GM18517 (cell line): ENCODE measurements at regions not wholly inside any gene's neighbourhood (a gene's known extent, or its start where the extent isn't known, plus 50 kb on each side); places are given as distances from the start of the nearest gene placed in this dataset.

Experiments used
- ATAC-seq: cut with Tn5 transposase; IDR thresholded peaks from one replicate; pipeline ENCODE4 v1.9.1; 2021; ENCODE audit warnings: mild to moderate bottlenecking, moderate library complexity; ENCODE audit not compliant: unreplicated experiment

DNA sequence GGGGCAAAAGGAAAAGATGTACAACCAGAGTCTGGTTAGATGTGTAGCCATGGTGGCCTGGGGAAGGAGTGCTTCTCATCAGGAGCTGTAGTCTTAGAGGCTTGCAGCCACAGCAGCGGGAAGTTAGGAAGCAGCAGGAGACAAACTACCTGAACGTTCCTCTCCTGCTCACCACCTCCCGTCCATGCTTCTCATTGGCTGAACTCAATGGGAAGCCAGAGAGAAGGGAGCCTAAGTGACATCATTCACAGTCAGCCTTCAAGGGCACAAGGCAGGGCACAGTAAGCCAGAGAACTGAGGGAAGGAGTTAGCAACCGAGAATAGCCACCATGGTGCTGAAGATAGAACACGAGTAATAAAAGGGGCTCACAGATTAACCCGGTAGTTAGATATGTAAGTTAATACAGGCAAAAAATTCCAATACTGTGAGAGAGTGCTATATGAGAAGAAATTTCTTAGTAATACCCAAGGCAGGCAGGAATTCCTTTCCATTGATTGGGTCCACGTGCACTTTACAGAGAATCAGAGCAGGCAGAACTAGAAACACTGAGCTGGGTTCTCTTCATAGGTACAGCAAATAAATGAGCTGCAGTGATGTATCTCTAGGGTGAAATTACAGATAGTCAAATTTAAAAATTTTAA is 391.5 kb upstream of the DACH1 start:
- no peak for ATAC-seq

- ATAC-seq = no peak
These were observed 388.9 kb upstream of the DACH1 start for GRCh38 chr13:72255908-72256307.

GRCh38 chr13:72253754-72254153 is 386.8 kb upstream of the DACH1 start:
- ATAC-seq = no peak

DNA sequence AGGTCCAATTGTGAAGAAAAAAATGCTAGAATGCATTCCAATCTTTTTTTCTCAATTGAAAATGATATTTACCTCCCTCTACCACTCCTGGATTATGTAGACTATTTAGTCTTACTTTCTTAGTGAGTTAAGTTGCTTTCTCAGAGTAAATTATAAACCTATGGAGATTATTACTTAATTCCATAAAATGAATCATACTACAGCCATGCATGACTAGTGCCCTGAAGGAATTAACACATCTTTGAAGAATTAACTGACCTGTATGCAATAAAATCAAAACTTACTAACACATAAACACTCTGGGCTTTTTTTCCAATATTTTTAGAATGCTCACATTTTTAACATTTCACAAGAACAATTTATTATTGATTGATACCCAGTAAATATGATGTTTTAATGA is 379.4 kb upstream of the DACH1 start:
- no peak for ATAC-seq

DNA sequence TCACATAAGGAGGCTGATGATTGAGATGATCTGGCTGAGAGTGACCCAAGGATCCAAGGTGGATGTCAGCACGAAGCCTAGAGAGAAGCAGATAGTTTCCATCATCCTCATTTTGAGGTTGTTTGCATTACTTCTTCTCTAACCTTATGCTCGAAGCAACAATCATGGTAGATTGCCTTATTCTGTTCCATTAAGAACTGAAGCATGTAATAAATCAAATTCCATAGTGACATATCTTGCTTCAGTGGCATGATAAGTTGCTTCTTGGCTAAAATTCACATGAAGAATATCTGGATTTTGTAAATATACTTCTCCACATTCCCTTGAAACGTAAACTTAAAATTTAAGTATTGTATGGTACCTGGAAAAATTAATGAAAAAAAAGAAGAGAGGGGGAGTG is 377.8 kb upstream of the DACH1 start:
- ATAC-seq = no peak

DNA sequence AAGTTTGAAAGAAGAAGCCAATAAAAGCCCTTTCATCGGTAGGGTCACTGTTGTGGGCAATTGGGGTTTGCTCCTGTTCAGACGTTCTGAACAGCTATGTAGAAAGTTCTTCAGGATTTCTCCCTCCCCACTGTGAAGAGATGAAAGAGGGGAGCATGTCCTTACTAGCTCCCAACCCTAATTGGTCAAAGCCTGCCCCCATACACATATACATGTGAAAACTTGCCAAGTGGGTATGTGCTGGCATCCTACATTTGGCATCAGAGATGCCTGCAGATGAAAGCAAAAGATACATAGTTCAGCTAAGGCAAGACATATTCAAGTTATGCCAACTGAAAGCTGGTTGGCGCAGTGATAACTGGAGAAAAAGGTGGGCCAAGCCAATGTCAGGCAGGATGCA is 363.1 kb upstream of the DACH1 start:
- no peak for ATAC-seq

DNA sequence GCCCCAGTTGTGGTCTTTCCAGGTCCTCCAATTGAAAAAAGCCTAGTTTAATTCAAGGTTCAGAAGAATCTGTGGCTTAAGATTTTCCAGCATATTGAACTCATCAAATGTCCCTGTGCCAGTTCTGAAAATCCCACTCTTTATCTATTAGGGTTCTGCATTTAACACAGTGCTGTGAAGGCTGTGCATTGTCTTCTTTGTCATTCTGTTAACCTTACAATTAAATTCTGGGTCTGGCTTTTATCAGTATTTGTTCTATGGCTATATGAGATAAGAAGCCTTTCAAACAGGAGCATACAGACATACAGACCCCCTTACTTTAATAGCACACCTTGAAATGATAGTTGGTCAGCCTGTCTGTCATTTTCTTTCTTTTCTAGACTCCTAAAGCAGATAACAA is 362.1 kb upstream of the DACH1 start:
- no peak for ATAC-seq

DNA sequence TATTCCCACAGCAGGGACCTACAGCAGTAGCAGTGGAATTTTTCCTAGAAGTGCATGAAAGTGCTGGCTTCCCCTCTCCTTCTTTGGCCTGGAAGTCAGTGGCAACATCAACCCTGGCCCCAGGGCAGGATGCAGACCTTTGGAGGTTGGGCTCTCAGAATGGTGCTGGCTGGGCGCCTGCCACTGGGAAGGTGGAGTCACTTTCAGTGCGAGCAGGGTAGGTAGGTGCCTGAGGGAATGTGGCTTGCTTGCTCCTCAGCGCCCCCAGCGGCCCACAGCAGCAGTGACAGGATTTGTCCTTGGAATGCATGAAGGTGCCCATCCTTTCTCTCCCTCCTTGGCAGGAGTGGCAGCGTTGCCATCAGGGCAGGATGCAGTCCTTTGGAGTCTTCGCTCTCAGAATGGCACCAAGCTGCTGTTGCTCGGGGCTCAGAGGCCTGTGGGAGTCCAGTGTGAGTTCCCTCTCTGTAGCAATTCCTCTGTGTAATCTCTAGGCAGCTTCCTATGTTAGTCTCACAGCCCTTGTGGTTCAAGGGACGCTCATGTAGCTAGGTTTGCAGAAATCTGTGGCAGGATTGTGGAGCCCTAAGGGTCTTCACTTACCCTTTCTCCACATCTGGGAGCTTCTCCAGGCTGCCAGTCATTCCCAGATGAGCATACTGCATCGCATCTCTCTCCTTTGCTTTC is 354.4 kb upstream of the DACH1 start:
- no peak for ATAC-seq

GRCh38 chr13:72218966-72219365 is 352.0 kb upstream of the DACH1 start:
- ATAC-seq = no peak

GRCh38 chr13:72217142-72217541 is 350.1 kb upstream of the DACH1 start:
- ATAC-seq = no peak

GRCh38 chr13:72208112-72208645 is 341.2 kb upstream of the DACH1 start:
- ATAC-seq = no peak

DNA sequence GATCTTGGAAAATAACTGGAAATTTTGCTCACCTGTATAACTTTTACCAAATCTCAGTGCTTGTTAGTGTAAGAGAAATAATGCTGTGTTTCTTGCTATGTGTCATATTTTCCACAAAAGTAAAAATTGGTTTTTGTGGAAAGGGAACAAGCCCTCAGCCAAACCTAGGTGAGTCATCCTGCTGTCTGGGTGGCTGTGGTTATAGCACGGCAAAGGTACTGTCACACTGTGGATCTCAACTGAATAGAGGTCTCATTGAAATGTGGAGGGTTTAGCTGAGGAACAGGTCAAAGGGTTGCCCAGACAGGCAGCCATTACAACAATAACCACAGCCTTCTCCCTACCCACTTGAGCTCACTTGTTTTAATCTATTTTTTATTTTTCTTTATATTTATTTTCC is 338.8 kb upstream of the DACH1 start:
- no peak for ATAC-seq

DNA sequence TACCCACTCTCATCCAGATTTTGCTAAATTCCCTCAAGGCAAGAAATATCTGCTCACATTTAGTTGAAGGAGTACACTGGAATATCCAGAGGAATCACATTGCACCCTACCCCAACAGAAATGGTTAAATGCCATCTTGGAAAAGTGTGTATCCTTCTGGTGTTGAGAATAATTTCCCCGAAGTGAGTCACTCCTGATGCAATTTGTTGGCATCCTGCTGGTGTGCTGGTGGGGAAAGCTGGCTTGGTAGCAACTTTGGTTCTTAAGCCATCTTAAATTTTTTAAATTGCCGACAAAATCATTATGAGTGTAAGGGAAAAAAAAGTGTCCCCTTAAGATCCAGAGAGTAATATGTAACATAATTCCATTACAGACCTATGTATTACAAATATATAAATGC is 337.3 kb upstream of the DACH1 start:
- no peak for ATAC-seq

DNA sequence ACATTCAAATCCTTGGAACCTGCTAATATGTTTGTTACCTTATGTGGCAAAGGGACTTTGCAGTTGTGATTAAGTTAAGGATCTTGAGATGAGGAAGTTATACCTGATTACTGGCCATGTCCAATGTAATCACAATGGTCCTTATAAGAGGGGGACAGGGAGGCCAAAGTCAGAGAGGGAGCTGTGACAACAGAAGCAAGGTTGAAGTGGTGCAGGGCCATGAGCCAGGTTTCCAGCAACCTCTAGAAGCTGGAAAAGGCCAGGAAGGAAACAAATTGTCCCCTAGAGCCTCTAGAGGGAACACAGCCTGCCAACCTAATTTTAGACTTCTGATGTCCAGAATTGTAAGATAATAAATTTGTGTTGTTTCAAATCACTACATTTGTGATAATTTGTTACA is 334.7 kb upstream of the DACH1 start:
- no peak for ATAC-seq

DNA sequence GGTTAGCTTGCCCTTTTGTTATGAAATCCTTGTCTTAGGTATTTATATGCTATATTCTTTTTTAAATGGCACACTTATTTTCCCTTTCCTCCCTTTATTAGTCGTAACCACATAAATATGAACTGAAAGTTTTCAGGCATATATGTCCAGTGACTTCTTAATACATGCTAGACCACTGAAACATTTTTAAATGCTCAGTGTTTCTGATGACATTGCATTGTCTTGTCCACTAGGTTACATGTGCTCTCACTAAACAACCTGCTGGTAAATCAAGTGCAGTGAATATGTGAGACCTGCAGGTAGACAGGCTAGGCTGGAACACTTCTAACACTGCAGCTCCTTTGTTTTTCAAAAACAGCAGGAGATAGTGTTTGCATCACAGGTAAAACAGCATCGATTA is 332.6 kb upstream of the DACH1 start:
- no peak for ATAC-seq

GRCh38 chr13:72198967-72199560 is 332.1 kb upstream of the DACH1 start:
- ATAC-seq = no peak

- ATAC-seq = no peak
These were observed 331.0 kb upstream of the DACH1 start for GRCh38 chr13:72198042-72198441.

DNA sequence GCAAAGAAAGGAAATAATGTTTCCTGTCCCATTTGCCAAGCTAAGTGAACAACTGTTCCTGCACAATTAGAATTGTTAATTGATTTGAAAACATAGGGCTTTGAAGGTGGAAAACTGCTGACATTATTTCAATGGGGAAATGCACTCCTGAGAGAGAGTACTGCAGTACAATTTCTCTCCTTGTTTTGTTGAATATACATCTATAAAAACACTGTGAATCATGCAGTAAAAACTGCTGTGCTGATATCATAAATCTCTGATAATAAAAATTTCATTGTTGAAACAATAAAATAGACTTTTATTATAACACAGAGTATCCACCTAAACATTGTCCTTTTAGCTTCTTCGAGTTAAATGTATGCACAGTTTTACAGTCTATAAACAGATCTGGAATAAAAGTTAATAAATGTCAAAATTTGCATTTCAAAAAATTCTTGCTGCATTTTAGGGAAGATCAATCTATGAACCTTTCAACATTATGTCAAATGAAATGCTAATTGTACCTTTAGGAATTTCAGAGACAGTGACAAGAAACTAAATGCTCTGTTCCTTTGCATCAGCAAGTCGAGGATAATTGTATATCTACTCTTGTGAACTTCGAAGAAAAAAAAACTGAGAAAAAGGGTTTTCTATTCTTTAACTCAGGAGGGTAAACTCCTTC is 328.2 kb upstream of the DACH1 start:
- no peak for ATAC-seq

- ATAC-seq = no peak
These were observed 327.5 kb upstream of the DACH1 start for GRCh38 chr13:72194523-72194922.

DNA sequence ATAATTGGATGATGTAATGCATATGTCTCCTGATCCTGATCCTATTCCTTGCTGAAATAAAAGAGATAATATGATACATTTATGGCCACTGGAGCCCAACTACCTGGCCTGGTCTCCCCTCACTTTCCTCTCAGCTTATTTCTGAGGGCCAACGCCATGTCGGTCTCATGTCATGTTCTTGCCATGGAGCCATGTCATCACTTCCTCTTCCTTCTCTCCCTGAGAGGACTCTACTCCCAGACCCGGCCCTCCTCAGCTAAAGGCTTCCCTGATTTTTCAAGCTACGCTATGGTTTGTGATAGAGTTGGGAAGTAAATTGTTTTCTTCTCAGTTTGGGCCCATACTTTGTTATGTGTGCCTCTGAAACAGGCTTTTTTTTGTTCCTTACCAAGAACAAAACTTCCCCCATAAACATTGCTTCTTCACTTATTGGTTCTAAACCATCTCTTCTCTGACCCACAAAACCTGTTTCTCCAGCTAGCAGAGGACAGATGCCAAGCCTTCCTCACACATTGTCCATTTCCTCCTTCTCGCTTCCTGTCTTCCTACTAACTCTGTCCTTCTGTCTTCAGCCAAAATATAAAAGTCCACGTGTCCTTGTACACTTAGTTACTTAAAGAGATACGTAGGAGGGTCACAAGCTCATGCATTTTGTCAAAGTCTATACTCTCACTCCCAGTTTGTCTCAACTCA is 319.9 kb upstream of the DACH1 start:
- no peak for ATAC-seq

DNA sequence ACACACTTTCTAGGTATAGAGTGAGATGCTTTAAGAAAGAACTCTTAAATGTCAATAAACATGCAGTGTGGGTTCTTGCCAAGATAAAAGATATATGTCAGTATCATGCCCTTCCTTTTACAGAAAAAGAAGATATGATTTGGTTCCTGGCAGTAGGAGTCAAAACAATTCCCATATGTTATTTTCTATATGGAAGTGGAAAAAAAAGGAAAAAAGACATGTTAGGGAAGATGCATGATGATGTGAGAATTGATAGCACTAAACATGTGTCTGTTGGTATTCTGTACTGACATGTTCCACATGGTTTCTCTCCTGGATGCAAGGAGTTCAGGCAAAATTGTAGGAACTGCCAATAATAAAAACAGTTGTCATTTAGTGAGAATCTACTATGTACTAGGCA is 318.8 kb upstream of the DACH1 start:
- no peak for ATAC-seq
